Upper lobe of left lung (tissue), 4 donors: ENCODE measurements at regions not wholly inside any gene's neighbourhood (a gene's known extent, or its start where the extent isn't known, plus 50 kb on each side); places are given as distances from the start of the nearest gene placed in this dataset.

Experiments
- CTCF ChIP-seq, 6 experiments: fragments of 450-650 bp in 4 of 6; fragments of 200-600 bp in 2 of 6; sonication (generic) in 2 of 6; IDR thresholded peaks; one replicate each; pipeline ENCODE4 v1.5.1; 2016 to 2019; ENCODE audit warnings: antibody characterized with exemption in 6 of 6
- POLR2A ChIP-seq, 4 donors: fragments of 450-650 bp; IDR thresholded peaks; one replicate each; pipeline ENCODE4 v1.5.1; 2016 to 2017; ENCODE audit warnings: antibody characterized with exemption in 4 of 4, mild to moderate bottlenecking in 2 of 4

- no peak for TF ChIP-seq POLR2A (IDR thresholded peaks at IDR 0.05)
- no peak for TF ChIP-seq CTCF (IDR thresholded peaks at IDR 0.05)
These were observed 552.0 kb downstream of the C6orf118 start for GRCh38 chr6:164757451-164757850.
